Medulla oblongata (tissue), 1 donor: ENCODE measurements at regions not wholly inside any gene's neighbourhood (a gene's known extent, or its start where the extent isn't known, plus 50 kb on each side); places are given as distances from the start of the nearest gene placed in this dataset.
A peak's percentile ranks its signal among the peaks of the same experiment; 100 is the strongest.

Experiments used
- DNase-seq: peaks from one replicate; pipeline ENCODE4 v3.0.0-alpha.2; 2015; ENCODE audit errors: extremely low spot score

GRCh38 chr1:14495381-14495780 lies 103.1 kb upstream of the KAZN start:
- DNase-seq, result no peak

- no peak for DNase-seq
Observed at GRCh38 chr1:14495996-14496395, 102.5 kb upstream of the KAZN start.

- DNase-seq, result no peak
Observed at GRCh38 chr1:14498839-14499238, 99.6 kb upstream of the KAZN start.

- no peak for DNase-seq
Observed at GRCh38 chr1:14499312-14500040, 99.0 kb upstream of the KAZN start.

- no peak for DNase-seq
Observed at GRCh38 chr1:14500041-14500440, 98.4 kb upstream of the KAZN start.

GRCh38 chr1:14500912-14501311 lies 97.6 kb upstream of the KAZN start:
- DNase-seq, result no peak

GRCh38 chr1:14504517-14504916 lies 94.0 kb upstream of the KAZN start:
- no peak for DNase-seq

GRCh38 chr1:14506471-14507255 lies 91.8 kb upstream of the KAZN start:
- DNase-seq, result no peak

GRCh38 chr1:14507262-14507661 lies 91.2 kb upstream of the KAZN start:
- no peak for DNase-seq

- no peak for DNase-seq
Observed at GRCh38 chr1:14508613-14509012, 89.9 kb upstream of the KAZN start.

- DNase-seq, result peak; percentile 12
Observed at GRCh38 chr1:14511166-14511680, 87.3 kb upstream of the KAZN start.

- DNase-seq, result no peak
Observed at GRCh38 chr1:14511796-14512585, 86.5 kb upstream of the KAZN start.

GRCh38 chr1:14513111-14513510 lies 85.4 kb upstream of the KAZN start:
- no peak for DNase-seq

- DNase-seq, result no peak
Observed at GRCh38 chr1:14514739-14515138, 83.7 kb upstream of the KAZN start.

GRCh38 chr1:14516974-14517840 lies 81.3 kb upstream of the KAZN start:
- DNase-seq, result no peak

GRCh38 chr1:14517841-14518180 lies 80.7 kb upstream of the KAZN start:
- DNase-seq, result no peak

- no peak for DNase-seq
Observed at GRCh38 chr1:14519976-14520375, 78.5 kb upstream of the KAZN start.

- DNase-seq, result no peak
Observed at GRCh38 chr1:14520514-14521163, 77.8 kb upstream of the KAZN start.

- DNase-seq, result no peak
Observed at GRCh38 chr1:14521622-14522021, 76.9 kb upstream of the KAZN start.

- no peak for DNase-seq
Observed at GRCh38 chr1:14522077-14522925, 76.2 kb upstream of the KAZN start.
